HG03280 (cell line): ENCODE measurements at regions not wholly inside any gene's neighbourhood (a gene's known extent, or its start where the extent isn't known, plus 50 kb on each side); places are given as distances from the start of the nearest gene placed in this dataset.
"Not testable (repeated sequence)": the region's sequence is repeated elsewhere in the genome, so short reads cannot be mapped to it uniquely, and the experiment has no call there.

Experiments used
- ATAC-seq: cut with Tn5 transposase; IDR thresholded peaks from one replicate; pipeline ENCODE4 v1.9.1; 2021; ENCODE audit warnings: mild to moderate bottlenecking, moderate library complexity; ENCODE audit not compliant: unreplicated experiment

DNA sequence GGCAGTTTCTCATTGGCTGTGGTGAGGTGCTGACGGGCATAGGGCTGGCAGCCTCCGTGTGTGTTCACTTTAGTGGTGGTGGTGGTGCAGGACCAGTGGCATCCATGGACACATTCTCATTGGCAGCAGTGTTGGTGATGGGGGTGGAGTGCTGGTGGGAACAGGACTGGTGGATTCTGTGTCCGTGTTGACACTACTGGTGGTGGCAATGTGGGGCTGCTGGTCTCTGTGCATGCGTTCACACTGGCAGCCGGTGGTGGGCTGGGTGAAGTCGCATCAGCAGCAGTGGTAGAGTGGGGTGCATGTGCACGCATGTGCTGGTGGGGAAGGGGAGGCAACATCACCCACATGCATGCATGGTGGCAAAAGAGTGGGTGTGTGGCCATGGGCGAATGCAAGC lies 1471.4 kb upstream of the PCDH20 start:
- no peak for ATAC-seq

DNA sequence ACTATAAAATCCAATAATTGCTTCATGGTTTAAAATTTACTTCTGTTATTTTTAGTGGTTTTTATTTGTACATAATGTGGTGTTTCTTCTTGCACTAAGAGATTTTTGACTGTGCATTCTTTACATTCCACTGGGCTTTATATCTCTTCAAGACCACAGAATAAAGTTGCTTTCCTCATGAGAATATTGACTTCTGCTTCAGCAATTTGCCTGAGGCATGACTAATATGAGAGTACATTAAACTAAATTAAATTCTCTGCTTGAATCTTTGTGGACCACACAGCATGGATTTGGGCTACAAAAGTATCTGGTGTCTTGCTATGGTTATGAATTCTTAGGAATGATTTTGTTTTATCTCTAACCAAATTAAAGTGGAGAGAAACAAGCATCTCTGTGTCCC lies 1463.4 kb upstream of the PCDH20 start:
- no peak for ATAC-seq

DNA sequence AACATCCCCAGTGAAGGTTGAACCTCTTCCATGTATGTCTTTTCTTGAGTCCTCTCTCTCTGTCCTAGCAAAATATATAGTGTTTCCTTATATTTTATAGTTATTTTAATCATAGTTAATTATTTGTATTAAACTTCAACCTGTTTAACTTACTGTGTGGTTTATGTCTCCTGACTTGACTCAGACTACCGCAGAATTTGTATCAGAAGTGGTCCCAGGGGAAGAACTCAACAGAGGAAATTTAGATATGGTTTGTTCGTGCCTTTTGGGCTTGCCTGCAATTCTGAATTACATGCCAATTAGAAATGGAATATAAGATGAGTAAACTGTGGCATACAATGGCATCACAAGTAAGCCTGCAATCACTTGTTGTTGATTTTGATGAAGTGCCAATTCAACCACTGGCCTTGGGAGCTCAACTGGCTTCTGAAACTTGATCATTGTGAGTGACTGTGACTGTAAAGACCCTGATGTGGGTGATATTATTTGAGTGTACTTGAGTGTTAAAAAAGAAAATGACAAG lies 1459.5 kb upstream of the PCDH20 start:
- ATAC-seq, result no peak

DNA sequence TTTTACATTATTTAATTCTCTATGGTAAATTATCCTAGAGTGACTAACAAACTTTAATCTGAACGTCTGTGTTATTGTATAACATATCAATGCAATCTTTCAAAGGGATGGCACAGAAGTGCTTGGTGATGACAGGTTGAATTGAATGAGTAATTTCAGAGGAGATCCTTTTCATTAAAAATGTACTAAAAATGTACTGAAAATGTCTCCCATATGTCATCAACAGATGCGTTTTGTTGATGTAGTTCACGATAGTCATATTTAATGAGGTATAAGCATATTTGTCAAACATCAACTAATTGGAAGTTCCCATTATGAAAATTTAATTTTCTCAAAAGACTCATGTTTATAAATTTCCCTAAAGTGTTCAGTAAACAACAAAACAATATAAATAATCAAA lies 1434.7 kb upstream of the PCDH20 start:
- no peak for ATAC-seq

DNA sequence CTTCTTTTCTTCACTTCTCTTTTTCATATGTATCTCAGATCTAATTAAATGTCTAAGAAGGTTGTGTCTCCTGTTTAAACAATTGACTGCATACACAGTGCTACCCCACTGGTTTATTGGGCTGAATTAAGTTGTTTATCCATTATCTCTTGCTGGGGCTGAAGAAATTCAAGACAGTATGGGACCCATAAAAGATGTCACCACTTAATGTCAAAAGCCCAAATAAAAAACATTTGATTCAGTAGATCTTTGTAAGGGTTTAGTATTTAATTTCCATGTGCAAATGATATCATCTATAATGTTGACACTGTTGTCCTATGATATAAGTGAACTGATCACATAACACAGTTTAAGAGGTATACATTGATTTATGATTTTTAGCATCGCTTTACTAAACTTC lies 1431.9 kb upstream of the PCDH20 start:
- no peak for ATAC-seq

DNA sequence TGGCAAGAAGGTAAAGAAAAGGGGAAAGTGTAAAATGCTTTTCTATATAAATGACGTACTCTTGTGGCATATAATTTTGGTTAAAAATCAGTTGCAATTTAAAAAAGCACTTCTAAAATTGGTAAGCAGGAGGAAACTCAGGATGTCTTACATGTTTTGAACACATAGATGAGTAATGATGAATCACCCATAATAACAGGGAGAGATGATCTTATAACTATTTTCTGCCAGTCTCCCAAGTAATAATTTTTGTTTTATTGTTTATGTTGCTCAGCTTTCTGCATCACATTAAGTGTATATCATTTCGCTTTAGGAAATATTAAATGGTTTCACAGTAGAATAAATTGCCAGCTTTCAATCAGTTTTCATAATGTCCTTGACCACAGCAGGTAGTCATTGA lies 1430.7 kb upstream of the PCDH20 start:
- ATAC-seq, result no peak

DNA sequence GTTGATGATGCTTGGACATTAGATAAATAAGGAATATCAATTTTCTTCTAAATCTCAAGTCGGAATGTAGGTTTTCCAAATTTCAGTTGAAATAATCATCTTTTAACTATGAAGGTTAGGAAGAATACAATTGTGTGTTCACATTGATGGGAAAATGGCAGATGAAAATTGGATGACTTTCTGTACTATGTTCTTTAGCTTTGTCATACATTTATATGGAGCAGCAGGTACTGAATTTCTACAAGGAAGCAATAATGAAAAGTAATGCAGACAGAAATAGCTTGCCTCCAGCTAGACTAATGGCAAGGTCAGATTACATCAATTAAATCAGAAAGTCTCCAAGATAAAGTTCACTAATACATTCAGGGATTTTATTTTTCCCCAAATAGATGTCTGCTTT lies 1423.7 kb upstream of the PCDH20 start:
- no peak for ATAC-seq

DNA sequence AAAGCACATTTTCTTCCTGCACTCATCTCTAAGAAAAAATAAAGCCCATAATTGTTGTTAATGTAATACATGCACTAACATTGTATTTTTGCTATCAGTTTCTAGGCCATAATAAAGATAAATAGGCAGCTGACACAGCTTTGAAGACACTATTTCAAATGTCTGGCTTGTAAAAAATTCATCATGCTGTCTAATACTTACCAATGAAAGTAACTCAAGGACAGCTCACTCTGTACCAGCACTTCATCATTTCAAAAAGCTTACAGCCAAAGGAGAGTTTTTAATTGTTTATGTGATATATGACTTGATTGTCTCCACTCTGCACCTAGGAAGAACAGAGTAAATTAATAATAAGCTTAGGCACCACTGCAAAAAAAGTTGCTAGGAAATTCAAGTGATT lies 1423.3 kb upstream of the PCDH20 start:
- no peak for ATAC-seq

DNA sequence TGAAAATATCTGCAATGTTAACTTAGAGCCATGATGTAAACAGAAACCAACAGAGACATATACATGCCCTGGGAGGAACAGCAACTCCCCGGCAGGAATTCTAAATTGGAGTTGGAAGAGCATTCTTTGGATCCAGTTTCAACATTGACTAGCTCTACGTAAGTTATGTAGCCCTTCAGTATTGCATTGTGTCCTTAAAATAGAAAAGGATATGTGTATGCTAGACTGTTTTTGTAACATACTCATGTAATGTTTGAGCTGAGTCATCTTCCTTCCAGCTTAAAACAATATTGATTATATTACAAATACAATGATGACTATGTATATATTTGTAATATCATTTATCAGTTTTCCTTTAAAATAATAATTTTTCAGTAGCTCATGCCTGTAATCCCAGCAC lies 1422.2 kb upstream of the PCDH20 start:
- ATAC-seq, result no peak

DNA sequence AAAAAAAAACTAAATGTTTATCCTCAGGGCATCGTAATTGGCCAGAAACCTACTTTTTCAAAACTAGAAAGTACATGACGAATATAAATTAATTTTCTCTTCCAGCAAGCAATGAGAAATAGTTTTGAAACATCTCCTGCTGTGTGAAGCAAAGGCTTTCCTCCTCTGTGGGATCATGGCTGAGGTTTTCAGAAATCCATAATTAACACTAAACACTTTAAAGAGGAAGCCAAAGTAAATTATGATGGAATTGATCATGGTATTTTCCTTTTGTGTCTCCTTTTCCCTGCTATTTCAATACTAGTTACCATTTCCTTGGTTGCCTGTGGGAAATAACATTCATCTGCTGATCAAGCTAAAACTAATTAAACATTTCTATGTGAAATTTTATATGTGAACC lies 1413.8 kb upstream of the PCDH20 start:
- no peak for ATAC-seq

DNA sequence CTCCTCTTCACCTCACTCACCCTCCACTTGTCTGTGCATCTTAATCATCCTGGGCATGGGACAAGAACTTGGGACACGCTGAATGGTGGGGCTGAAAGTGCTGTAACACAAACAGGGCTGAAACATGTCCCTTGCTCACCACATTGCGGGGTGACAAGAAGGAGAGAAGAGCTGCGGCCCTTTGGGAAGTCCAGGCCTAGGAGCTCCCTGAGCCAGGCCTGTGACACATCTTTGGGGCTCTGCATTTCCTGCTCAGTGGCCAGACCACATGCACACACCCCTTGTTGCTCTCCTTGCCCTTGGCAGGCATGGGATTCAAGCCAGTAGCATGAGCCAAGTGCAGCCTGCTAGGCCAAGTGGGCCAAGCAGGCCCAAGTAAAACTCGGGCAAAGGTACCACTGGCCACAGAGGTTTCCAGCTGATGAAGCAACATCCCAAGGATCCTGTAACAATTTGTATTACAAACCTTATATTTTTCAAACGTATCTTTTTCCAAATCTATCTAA lies 1384.3 kb upstream of the PCDH20 start:
- no peak for ATAC-seq

DNA sequence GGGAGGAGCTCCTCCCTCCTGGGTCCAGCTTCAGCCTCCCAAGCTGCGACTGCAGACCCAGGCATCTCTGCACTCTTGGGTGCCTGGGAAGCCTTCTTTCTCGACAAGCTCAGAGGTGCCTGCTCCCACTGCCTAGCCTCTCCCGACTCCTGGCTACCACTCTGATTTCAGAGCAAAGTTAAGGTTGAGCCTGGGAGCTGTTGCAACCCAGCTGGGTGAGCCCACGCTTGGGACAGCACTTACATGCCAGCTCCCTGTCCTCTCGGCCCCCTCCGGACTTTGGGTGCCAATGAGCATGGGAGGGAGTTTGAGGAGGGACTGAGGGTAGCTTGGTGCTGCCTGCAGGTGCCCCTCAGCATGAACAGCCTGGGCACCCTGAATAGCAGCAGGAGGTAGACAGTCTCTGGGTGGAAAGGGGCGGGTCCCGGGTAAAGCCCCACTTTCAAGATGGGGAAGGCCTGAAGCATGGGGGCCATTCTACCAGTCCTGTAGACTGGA lies 1383.4 kb upstream of the PCDH20 start:
- ATAC-seq, result no peak

DNA sequence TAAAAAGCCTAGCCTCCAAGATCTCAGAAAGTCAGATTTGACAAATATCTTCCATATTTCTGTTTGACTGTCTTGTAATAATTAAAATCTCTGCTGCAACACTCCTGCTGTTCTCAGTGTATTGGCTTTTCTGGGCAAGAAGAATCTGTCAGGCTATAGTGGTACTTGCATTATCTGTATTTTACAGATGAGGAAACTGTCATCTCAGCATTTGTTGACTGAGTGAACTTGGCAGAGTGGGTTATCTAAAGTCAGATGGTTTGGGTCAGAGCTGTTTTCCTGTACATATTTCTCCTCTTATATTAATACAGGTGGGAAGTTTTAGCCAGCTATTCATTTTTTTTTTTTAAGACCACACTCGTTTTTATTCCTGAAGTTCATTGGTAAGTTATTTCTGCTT lies 1378.2 kb upstream of the PCDH20 start:
- no peak for ATAC-seq

DNA sequence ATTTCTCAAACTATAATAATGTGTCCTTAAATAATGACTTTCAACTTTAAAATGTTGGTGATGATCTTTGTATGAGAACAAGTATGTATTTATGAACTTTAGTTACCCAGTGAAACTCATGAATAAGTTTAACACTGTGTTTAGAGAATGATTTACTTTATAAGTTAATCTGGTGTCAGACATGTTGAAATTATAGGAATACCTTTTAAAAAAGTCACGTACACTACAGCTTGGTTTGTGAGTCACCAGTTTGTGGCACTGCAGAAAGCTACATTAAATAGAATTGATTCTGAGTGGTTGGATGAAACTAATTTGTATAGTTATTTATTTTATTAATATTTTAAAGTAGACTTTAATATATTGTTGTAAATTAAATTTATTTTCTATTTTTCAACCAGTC lies 1366.2 kb upstream of the PCDH20 start:
- no peak for ATAC-seq

DNA sequence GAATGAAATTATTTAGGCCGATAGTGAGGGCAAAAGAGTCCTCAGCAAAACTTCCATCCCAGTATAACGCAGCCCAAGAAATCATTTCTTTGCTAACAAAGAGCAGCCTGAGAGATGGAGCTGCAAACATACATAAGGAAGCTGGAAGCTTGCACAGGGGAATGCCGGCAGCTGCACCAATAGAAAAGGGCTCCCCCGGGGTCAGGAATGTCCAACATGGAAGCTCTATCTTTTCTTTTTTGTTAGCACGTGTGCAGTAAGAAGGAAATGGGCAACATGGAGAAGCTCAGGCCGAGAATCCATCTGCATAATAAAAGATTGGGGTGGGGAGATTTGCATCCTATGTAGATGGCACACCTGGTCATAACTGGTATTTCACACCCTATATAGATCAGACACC lies 1363.5 kb upstream of the PCDH20 start:
- no peak for ATAC-seq

DNA sequence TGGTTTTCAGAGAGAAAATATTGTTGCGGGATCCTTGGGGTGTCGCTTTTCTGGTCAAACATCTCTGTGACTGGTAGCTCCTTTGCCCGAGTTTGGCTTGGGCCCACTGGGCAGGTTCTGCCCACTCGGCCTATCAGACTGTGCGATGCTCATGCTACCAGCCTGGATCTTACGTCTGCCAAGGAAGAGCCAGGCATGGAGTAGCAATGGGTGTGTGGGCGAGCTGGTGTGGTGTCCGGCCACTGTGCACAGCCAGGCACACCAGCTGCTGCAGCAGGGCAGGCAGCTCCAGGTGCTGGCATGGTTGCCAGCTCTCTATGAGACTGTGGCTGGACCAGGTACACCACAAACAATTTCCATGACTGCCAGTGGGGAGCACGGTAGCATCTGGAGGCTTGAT lies 1351.8 kb upstream of the PCDH20 start:
- ATAC-seq, result no peak

DNA sequence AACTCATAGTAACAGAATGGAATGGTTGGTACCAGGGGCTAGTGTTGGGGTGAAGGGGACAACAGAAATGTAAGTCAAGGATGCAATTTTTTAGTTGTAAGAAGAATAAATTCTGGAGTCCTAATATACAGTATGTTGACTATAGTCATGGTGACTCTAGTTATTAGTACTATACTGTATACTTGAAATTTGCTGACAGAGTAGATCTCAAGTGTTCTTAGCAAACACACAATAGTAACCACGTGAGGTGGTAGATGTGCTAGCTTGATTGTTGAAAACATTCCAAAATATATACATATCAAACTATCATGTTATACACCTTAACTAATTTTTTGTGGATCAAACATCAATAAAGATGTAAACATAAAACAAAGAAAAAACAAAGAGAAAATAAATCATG lies 1345.1 kb upstream of the PCDH20 start:
- ATAC-seq, result no peak

DNA sequence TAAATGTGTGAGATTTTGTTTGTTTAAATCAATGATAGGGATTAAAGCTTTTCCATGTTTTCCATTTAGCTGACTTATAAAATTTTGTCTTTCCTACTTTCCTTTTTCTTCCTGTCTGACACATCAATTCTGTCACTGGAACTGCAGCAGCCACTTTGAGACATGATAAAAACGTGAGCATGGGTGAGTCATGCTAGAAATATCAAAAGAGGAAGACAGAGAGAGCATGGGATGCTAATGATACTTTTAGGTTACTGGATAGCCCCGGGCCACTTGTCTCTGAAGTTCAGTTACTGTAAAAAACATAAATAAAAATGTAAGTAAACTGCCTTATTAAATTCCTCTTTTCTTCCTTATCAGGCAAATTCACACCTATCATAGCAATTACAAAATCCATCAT lies 1332.0 kb upstream of the PCDH20 start:
- ATAC-seq, result no peak

DNA sequence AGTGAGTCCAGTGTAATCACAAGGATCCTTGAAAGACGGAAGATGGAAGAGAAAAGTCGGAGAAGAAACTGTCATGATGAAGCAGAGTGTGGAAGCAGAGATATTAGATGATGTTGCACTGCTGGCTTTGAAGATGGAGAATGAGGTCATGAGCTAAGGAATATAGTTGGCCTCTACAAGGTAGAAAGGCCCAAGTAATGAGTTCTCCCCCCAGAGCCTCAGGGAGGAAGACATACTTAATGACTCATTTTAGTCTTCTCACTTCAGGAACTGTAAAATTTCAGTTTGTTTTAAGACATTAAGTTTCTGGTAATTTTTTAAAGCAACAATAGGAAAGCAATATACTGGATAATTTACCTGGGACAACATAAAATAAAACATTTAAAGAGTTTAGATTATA lies 1331.5 kb upstream of the PCDH20 start:
- ATAC-seq, result no peak

DNA sequence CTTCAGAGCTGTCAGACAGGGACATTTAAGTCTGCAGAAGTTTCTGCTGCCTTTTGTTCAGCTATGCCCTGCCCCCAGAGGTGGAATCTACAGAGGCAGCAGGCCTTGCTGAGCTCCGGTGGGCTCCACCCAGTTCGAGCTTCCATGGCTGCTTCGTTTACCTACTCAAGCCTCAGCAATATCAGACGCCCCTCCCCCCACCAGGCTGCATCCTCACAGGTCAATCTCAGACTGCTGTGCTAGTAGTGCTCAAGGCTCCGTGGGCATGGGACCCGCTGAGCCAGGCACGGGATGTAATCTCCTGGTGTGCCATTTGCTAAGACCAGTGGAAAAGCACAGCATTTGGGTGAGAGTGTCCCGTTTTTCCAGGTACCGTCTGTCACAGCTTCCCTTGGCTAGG lies 1314.1 kb upstream of the PCDH20 start:
- ATAC-seq, result not testable (repeated sequence)

DNA sequence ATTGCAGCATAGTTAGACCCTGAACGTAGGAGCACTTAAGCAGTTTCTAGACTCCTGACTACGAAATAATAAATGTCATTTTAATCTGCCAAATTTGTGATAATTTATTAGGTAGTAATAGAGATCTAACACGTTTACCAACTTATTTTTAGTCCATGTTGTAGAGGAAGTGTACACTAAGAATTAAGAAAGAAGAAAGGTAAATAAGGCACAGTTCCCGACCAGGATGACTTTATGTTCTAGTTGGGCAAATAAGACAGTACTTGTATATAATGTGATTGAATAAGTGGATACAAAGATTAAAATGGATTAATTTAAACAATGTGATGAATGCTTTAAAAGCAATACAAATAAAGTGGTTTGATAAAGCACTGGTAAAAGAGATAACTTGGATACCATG lies 1306.2 kb upstream of the PCDH20 start:
- ATAC-seq, result no peak

DNA sequence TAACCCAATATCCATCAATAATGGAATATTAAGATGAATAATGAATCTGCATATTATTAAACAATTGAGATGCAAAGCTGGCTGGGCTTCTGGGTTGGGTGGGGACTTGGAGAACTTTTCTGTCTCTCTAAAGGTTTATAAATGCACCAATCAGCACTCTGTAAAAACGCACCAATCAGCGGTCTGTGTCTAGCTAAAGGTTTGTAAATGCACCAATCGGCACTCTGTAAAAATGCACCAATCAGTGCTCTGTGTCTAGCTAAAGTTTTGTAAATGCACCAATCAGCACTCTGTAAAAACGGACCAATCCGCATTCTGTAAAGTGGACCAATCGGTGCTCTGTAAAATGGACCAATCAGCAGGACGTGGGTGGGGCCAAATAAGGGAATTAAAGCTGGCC lies 1296.3 kb upstream of the PCDH20 start:
- ATAC-seq, result not testable (repeated sequence)

DNA sequence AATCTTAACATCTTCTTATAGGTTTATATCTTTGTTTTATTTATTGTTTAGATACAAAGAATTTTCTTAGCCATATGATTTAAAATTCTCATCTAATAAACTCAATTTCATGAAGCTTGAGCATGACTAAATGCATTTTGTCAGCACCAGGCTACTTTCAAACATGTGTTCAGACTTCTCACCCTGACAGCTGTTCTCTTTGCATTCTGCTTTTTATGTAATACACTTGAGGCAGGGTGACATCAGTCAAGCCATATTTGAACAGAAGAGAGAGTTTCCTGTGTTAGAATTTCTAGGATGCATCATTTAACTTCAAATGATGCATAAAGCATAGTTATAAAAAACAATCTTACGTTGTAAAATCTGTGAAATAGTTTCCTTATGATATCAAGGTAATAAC lies 1295.1 kb upstream of the PCDH20 start:
- ATAC-seq, result no peak
